KG1 (cell line): ENCODE measurements at regions not wholly inside any gene's neighbourhood (a gene's known extent, or its start where the extent isn't known, plus 50 kb on each side); places are given as distances from the start of the nearest gene placed in this dataset.

Experiments used
- DNase-seq: peaks from one replicate; lab custom pipeline; 2025; lab: John Stamatoyannopoulos, UW

DNA sequence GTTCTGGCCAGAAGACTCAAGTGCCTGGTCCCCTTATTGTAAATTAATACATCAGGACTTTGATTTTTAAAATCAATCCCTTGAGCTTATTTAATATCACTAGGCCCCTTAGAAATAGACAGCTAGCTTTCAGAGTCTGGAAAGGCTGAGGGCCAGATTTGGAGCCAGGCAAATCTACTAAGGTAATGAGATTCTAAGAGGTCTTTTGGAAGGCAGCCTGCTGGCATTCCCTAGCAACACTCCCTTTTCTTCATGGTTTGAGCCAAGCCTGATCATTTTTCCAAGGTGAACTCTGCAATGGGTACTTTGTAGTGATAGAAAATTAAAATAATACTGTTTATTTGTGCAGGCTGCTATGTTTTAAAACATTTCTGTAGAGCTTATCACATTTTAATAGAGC, 378.5 kb downstream of the FAT4 start:
- DNase-seq, result no peak

DNA sequence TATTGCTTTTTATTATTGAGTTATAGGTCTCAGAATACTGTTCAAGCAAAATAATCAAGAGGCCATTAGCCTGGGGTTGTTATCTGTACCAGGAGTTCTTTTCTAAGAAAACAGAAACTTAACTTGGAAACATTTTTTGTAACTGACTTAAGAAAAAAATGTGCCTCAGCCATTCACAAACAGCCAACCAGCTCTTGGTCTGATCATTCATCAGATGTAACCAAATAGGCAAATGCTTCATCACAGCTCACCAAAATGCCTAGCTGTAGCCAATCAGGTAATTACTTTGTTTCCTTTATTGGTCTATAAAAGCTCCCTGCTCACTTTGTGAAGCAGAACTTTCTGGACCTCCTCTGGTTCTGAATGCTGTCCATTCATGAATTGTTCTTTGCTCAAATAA, 387.7 kb downstream of the FAT4 start:
- no peak for DNase-seq

DNA sequence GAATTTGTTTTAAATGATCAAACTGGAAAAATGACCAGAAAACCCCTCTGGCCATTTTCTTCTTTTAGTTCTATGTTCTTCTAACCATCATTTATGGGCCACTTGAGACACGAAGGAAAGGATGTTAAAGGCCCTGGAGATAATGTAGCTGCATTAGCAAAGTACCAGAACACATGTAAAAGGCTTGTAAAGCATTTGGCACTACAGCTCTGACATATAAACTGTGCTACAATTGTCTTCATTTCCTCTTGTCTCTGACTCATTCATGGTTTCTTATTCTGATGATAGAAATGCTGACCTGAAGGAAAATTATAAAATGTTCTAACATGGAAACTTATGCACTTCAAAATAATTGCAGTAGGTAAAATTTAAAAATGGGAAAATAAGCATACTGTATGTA, 388.7 kb downstream of the FAT4 start:
- no peak for DNase-seq

- no peak for DNase-seq
These were observed 390.0 kb downstream of the FAT4 start for GRCh38 chr4:125704726-125705125.

GRCh38 chr4:125705681-125706080, 390.9 kb downstream of the FAT4 start:
- DNase-seq, result no peak

DNA sequence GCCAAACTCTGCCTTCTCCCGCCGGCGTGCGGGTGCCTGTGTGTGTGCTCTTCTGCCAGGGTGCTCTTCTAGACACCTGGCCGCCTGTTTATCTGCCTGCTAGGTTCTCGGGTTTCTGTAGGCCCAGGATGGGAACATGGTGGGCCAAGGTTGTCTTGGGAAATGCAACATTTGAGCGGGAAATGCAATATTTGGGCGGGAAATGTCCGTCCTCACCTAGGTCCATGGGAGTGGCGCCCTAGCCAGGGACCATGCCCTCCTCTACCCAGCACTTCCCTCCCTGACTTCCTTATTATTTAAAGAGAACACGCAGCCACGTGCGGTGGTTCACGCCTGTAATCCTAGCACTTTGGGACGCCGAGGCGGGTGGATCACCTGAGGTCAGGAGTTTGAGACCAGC, 392.6 kb downstream of the FAT4 start:
- no peak for DNase-seq

- DNase-seq, result no peak
These were observed 396.0 kb downstream of the FAT4 start for GRCh38 chr4:125710766-125711165.

GRCh38 chr4:125714049-125714448, 399.3 kb downstream of the FAT4 start:
- DNase-seq, result no peak

GRCh38 chr4:125714845-125715244, 400.1 kb downstream of the FAT4 start:
- no peak for DNase-seq

GRCh38 chr4:125719987-125720386, 405.2 kb downstream of the FAT4 start:
- DNase-seq, result no peak

- no peak for DNase-seq
These were observed 407.3 kb downstream of the FAT4 start for GRCh38 chr4:125722009-125722408.

DNA sequence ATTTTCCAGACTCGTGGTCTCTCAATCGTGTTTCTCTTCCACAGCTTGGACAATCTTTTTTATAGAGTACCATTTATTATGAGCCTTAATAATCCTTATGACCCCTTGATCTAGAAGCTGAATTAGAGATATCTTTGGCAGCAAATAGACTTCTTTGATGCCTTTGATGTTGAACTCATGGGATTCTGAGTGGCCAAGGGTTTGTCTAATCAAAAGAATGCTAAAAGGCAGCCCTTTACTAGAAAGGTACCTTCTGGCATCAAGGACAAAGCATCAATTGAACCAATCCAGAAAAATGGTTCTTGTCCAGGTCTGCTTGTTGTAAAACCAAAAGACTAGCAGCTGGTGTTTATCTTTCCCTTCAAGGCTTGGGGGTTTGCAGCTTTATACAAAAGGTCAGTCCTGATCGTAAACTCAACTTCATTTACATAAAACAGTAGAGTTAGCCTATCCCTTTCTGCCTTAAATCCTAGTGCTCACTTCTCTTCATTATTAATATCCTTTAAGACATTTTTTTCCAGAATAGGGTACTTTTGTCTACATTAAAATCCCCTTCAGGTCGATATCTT, 411.3 kb downstream of the FAT4 start:
- no peak for DNase-seq

- no peak for DNase-seq
These were observed 413.2 kb downstream of the FAT4 start for GRCh38 chr4:125727931-125728330.

DNA sequence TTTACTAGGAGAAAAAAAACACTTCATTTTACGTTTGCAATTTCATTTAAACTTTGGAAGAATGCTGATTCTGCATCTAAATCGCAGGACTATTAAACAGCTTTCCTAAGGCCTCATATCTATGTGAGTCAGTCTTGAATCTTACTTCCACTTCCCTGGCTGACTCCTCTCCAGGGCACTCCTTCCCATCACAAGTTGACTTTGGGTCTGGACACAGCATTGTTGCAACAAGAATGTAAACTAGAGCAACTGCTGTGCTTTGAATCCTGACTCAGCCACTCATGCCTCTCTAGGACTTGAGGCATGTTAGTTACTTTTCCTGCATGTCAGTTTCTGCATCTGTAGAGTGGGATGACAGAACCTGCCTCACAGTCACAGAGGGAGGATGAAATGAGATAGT, 413.8 kb downstream of the FAT4 start:
- DNase-seq, result no peak

GRCh38 chr4:125729171-125729570, 414.4 kb downstream of the FAT4 start:
- no peak for DNase-seq

- no peak for DNase-seq
These were observed 417.9 kb downstream of the FAT4 start for GRCh38 chr4:125732632-125733031.

DNA sequence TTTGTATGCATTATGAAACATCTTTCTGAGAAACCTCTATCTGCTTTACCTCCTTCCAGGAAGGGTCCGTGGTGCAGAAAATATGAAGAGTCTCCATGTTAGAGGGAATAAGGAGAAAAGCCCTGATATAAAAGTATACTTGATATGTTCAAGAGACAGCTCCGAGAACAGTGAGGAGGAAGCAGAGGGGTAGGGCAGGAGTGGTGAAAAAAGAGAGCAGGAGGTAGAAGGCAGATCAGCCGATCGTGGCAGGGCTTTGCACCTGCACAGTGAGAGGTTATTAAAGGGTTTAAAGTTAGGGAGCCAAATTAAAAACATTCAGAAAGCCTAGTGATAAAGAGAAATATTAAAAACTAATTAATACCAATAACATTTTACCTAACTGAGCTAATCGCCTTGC, 419.7 kb downstream of the FAT4 start:
- DNase-seq, result no peak

- DNase-seq, result no peak
These were observed 420.3 kb downstream of the FAT4 start for GRCh38 chr4:125735102-125735501.

- no peak for DNase-seq
These were observed 421.3 kb downstream of the FAT4 start for GRCh38 chr4:125736057-125736456.

DNA sequence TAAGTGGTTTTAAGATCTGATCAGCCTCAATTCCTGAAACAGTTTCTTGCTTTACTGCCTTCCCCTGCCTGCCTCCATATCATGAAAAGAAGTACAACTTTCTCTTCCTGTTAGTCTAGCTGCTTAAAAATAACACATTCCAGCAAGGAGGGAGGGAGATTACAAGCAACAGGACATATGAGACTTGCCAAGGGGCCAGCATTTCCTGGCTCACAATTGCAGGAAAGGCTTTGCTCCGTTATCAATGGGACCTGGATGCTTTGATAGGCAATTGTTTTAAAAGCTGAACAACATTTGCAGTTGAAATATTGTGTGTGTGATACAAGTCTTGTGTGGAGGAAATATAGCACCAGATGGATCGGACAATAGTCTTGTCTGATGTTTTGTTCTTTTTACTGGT, 425.0 kb downstream of the FAT4 start:
- DNase-seq, result no peak

- DNase-seq, result no peak
These were observed 427.2 kb downstream of the FAT4 start for GRCh38 chr4:125741825-125742452.

DNA sequence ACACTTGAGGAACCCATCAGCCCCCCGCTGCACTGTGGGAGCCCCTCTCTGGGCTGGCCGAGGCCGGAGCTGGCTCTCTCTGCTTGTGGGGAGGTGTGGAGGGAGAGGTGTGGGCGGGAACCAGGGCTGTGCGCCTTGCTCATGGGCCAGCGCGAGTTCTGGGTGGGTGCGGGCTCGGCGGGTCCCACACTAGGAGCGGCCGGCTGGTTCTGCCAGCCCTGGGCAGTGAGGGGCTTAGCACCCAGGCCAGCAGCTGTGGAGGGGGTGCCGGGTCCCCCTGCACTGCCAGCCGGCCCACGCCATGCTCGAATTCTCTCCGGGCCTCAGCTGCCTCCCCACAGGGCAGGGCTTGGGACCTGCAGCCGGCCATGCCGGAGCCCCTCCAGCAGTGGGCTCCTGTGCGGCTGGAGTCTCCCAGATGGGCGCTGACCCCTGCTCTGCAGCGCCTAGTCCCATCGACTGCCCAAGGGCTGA, 430.2 kb downstream of the FAT4 start:
- DNase-seq, result no peak

GRCh38 chr4:125749354-125749753, 434.6 kb downstream of the FAT4 start:
- no peak for DNase-seq

- no peak for DNase-seq
These were observed 435.6 kb downstream of the FAT4 start for GRCh38 chr4:125750399-125750798.
